ENCODE measurements at regions not wholly inside any gene's neighbourhood (a gene's known extent, or its start where the extent isn't known, plus 50 kb on each side); places are given as distances from the start of the nearest gene placed in this dataset.

DNA sequence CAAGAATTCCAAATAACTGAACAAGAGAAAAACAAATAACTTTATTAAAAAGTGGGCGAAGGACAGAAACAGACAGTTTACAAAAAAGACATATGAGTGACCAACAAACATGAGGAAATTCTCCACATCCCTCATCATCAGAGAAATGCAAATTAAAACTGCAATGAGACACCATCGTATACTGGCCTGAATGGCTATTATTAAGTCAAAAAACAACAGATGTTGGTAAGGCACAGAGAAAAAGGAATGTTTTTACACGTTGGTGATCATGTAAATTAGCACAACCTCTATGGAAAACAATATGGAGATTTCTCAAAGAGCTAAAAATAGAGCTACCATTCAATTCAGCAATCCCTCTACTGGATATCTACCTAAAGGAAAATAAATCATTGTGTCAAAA is 1260.4 kb upstream of the ALCAM start:
- DNase-seq (ENCODE audit: low read depth in 1 of 2, low spot score in 1 of 2) = no peak
- no peak overlapping the region for H3K27ac ChIP-seq (replicated peaks)
- TF ChIP-seq SPI1 (IDR thresholded peaks at IDR 0.05; ENCODE audit: borderline replicate concordance, low read depth) (no peak), GABPA (IDR thresholded peaks at IDR 0.05; ENCODE audit: low read depth) (no peak)
- no peaks in the 10 kb centered on the region for H3K27me3 ChIP-seq (ENCODE audit: insufficient read depth, poor library complexity, severe bottlenecking)
- no peak overlapping the region for H3K4me3 ChIP-seq (replicated peaks; ENCODE audit: insufficient read depth, low read length)

DNA sequence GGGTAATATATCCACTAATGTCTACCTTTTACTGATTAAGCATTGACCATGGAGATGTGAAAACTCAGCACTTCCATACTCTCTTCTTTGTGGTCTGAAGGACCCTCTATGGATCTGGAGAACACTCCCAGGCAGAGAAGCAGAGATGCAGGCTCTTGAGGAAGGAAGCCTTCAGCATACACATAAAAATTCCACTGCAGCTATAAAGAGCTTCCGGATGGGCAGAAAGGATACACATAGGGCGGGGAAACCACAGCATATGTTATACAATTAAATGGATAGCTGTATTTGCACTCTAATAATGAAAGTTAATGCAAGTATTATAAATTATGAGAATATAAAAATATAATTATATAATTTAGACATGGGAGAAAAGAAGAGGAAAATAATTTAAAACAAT is 1258.2 kb upstream of the ALCAM start:
- Histone ChIP-seq H3K4me3 (replicated peaks; ENCODE audit: insufficient read depth, low read length) (no peak overlapping the region), H3K27ac (replicated peaks) (no peak overlapping the region), H3K27me3 (ENCODE audit: insufficient read depth, poor library complexity, severe bottlenecking) (no peaks in the 10 kb centered on the region)
- no peak for DNase-seq (ENCODE audit: low read depth in 1 of 2, low spot score in 1 of 2)
- TF ChIP-seq SPI1 (IDR thresholded peaks at IDR 0.05; ENCODE audit: borderline replicate concordance, low read depth) (no peak), POLR2AphosphoS5 (IDR thresholded peaks at IDR 0.05; ENCODE audit: low read depth) (no peak), GABPA (IDR thresholded peaks at IDR 0.05; ENCODE audit: low read depth) (no peak), REST (IDR thresholded peaks at IDR 0.05; ENCODE audit: insufficient replicate concordance, low read depth) (no peak)
- TF ChIP-seq, protein P1, sequence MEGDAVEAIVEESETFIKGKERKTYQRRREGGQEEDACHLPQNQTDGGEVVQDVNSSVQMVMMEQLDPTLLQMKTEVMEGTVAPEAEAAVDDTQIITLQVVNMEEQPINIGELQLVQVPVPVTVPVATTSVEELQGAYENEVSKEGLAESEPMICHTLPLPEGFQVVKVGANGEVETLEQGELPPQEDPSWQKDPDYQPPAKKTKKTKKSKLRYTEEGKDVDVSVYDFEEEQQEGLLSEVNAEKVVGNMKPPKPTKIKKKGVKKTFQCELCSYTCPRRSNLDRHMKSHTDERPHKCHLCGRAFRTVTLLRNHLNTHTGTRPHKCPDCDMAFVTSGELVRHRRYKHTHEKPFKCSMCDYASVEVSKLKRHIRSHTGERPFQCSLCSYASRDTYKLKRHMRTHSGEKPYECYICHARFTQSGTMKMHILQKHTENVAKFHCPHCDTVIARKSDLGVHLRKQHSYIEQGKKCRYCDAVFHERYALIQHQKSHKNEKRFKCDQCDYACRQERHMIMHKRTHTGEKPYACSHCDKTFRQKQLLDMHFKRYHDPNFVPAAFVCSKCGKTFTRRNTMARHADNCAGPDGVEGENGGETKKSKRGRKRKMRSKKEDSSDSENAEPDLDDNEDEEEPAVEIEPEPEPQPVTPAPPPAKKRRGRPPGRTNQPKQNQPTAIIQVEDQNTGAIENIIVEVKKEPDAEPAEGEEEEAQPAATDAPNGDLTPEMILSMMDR (IDR thresholded peaks at IDR 0.05; ENCODE audit: insufficient read depth, low read length) = no peak

- no peak overlapping the region for H3K4me3 ChIP-seq (replicated peaks; ENCODE audit: insufficient read depth, low read length)
- TF ChIP-seq SPI1 (IDR thresholded peaks at IDR 0.05; ENCODE audit: borderline replicate concordance, low read depth) = no peak
- TF ChIP-seq, protein P1 (IDR thresholded peaks at IDR 0.05; ENCODE audit: insufficient read depth, low read length) = no peak
- TF ChIP-seq REST (IDR thresholded peaks at IDR 0.05; ENCODE audit: insufficient replicate concordance, low read depth) = no peak
- no peak for TF ChIP-seq GABPA (IDR thresholded peaks at IDR 0.05; ENCODE audit: low read depth)
- no peak for TF ChIP-seq POLR2AphosphoS5 (IDR thresholded peaks at IDR 0.05; ENCODE audit: low read depth)
- no peak for DNase-seq (ENCODE audit: low read depth in 1 of 2, low spot score in 1 of 2)
- no peaks in the 10 kb centered on the region for H3K27me3 ChIP-seq (ENCODE audit: insufficient read depth, poor library complexity, severe bottlenecking)
- H3K27ac ChIP-seq (replicated peaks) = no peak overlapping the region
Observed at GRCh38 chr3:104126463-104126862, 1240.2 kb upstream of the ALCAM start.

DNA sequence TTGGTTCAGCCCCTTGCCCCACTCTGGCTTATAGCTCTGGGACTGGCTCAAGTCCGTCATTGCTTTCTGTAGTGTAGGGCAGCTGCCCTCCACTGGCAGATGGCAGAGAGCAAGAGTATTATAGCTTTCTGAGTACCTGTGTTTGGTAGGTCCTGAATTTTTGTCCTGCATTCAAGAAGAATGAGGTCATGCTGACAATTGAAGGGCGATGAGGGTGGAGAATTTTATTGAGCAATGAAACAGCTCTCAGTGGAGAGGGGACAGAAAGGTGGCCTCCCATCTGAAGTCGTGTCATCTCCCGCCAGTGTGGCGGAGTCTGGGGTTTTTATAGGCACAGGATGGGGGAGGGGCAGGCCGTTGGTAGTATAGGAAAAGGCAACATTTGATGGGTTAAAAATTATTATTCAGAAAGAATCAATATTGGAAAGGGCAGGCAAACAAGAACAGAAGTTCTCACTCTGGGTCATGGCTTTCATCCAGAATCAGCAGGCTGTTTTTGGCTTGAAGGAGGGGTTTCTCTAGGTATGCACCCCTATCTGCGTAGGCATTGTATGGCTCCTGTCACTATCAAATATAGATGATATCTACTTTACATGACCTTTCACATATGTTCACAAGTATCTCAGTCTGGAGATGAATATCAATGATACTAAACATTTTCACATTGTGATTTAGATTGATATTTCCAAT is 1239.7 kb upstream of the ALCAM start:
- no peak for DNase-seq (ENCODE audit: low read depth in 1 of 2, low spot score in 1 of 2)
- TF ChIP-seq GABPA (IDR thresholded peaks at IDR 0.05; ENCODE audit: low read depth) = no peak
- TF ChIP-seq, protein P1 (IDR thresholded peaks at IDR 0.05; ENCODE audit: insufficient read depth, low read length) = no peak
- TF ChIP-seq SPI1 (IDR thresholded peaks at IDR 0.05; ENCODE audit: borderline replicate concordance, low read depth) = no peak
- no peak for TF ChIP-seq REST (IDR thresholded peaks at IDR 0.05; ENCODE audit: insufficient replicate concordance, low read depth)
- TF ChIP-seq POLR2AphosphoS5 (IDR thresholded peaks at IDR 0.05; ENCODE audit: low read depth) = no peak
- Histone ChIP-seq H3K27ac (replicated peaks) (no peak overlapping the region), H3K4me3 (replicated peaks; ENCODE audit: insufficient read depth, low read length) (no peak overlapping the region), H3K27me3 (ENCODE audit: insufficient read depth, poor library complexity, severe bottlenecking) (no peaks in the 10 kb centered on the region)

All from HL-60 (cell line).